ENCODE measurements at regions not wholly inside any gene's neighbourhood (a gene's known extent, or its start where the extent isn't known, plus 50 kb on each side); places are given as distances from the start of the nearest gene placed in this dataset.

- no peak overlapping the region for H3K4me3 ChIP-seq
- CTCF ChIA-PET, result no interaction called here
- no peaks in the 10 kb centered on the region for H3K4me1 ChIP-seq (ENCODE audit: control insufficient read depth, insufficient read depth, low read length)
- POLR2A ChIA-PET, result interaction anchor here (0.6 kb wide), 1 partner anchor 255 kb away, joined by 3 read pairs; no protein-coding TSS in a partner anchor
- WGBS (ENCODE audit: insufficient coverage, insufficient replicate concordance, low lambda C conversion rate, missing lambda C conversion rate), result 37% methylated on average over 5 of the region's 5 CpGs
- H3K27me3 ChIP-seq (replicated peaks in 1 of 2; ENCODE audit: control insufficient read depth in 2 of 2, insufficient read depth in 2 of 2, low read length in 1 of 2), result no peaks in the 10 kb centered on the region; a peak in 2 of 4 replicates
- ATAC-seq (no peak), DNase-seq (ENCODE audit: low read depth, low spot score) (no peak), FAIRE-seq (no peak)
- no peak overlapping the region for H2AFZ ChIP-seq (ENCODE audit: control insufficient read depth, low read depth, low read length)
- intact Hi-C loops (cut with micrococcal nuclease; ENCODE audit: unreplicated experiment), result no loop called here
- H3K36me3 ChIP-seq (ENCODE audit: control insufficient read depth in 2 of 2, insufficient read depth in 2 of 2, low read length in 1 of 2), result no peaks in the 10 kb centered on the region
- in situ Hi-C loops (cut with MboI), result no loop called here
- no peak overlapping the region for H3K4me2 ChIP-seq (ENCODE audit: control insufficient read depth, insufficient read depth)
- BruUV-seq (replicated peaks), result no TSS peak
- H3K9me3 ChIP-seq (replicated peaks; ENCODE audit: control insufficient read depth, insufficient read depth, low read length), result no peaks in the 10 kb centered on the region
- TF ChIP-seq ZNF687 (IDR thresholded peaks at IDR 0.05), result no peak
- TF ChIP-seq WRNIP1 (IDR thresholded peaks at IDR 0.05; ENCODE audit: borderline replicate concordance, low read depth, low read length), result no peak
- no peak for TF ChIP-seq NFIC (IDR thresholded peaks at IDR 0.05; ENCODE audit: low read depth, low read length)
- no peak for TF ChIP-seq MEF2A (IDR thresholded peaks at IDR 0.05; ENCODE audit: insufficient read depth, low read depth, low read length)
- no peak overlapping the region for H3K9ac ChIP-seq (ENCODE audit: control insufficient read depth, insufficient read depth, low read length)
- H3K79me2 ChIP-seq (ENCODE audit: control insufficient read depth, insufficient read depth, low read length), result no peaks in the 10 kb centered on the region
- RAD21 ChIA-PET (ENCODE audit: unreplicated experiment), result no interaction called here
- SMC1A ChIA-PET (ENCODE audit: uncharacterized antibody, unreplicated experiment), result interaction anchor here (1.6 to 1.7 kb wide), 2 partner anchors 13 to 31 kb away, joined by 4 read pairs; no protein-coding TSS in a partner anchor
- H3K27ac ChIP-seq (ENCODE audit: control insufficient read depth, insufficient read depth), result no peak overlapping the region
- no peaks in the 10 kb centered on the region for H4K20me1 ChIP-seq (ENCODE audit: control insufficient read depth, insufficient read depth)
Measured at GRCh38 chr16:86117235-86117634, 218.3 kb downstream of the IRF8 start.

Measured in GM12878 (cell line).